SH-SY5Y (cell line): ENCODE measurements at regions not wholly inside any gene's neighbourhood (a gene's known extent, or its start where the extent isn't known, plus 50 kb on each side); places are given as distances from the start of the nearest gene placed in this dataset.

Source experiments
- GATA2 ChIP-seq: IDR thresholded peaks from 2 replicates; pipeline ENCODE4 v1.6.1; 2011; ENCODE audit warnings: mild to moderate bottlenecking, low read depth, low read length
- GATA3 ChIP-seq: IDR thresholded peaks from 2 replicates; pipeline ENCODE4 v1.6.1; 2011; ENCODE audit warnings: low read depth, mild to moderate bottlenecking, low read length, moderate library complexity

DNA sequence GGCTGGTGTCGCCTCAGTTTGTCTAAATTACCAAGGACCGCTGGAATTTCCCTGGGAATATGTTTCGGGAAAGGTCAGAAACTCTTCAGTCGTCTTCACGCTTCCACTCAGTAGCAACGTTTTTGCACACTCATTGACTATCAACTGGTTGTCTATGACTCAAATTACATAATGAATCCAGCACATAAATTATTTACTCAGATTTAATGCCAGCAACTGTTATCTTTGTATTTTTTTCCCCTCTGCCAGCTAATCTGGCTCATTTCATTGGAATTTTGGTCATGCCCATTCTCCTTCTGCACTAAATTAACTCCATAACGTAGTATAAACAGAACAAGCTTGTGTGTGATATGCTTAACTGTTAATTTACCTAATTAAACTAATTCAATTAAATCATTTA, 372.7 kb upstream of the ZFHX3 start:
- TF ChIP-seq GATA3 (no peak), GATA2 (no peak)
